CD14-positive monocyte (primary cell): ENCODE measurements at regions not wholly inside any gene's neighbourhood (a gene's known extent, or its start where the extent isn't known, plus 50 kb on each side); places are given as distances from the start of the nearest gene placed in this dataset.

ENCODE experiments used
- DNase-seq, 3 donors: peaks; one replicate each; pipeline ENCODE4 v3.0.0-alpha.2; 2011 to 2022
- H2AFZ ChIP-seq: 2 replicates; pipeline ENCODE4 v1.6.0; 2012; ENCODE audit warnings: mild to moderate bottlenecking, low read depth, low read length, inconsistent platforms; ENCODE audit not compliant: insufficient read depth, poor library complexity, severe bottlenecking
- H3K27ac ChIP-seq, 2 donors: 1 replicate in 1 of 2; 2 replicates in 1 of 2; pipeline ENCODE4 v1.5.1; 2012 to 2013; ENCODE audit warnings: low read length in 2 of 2, control low read depth in 1 of 2, inconsistent platforms in 1 of 2, low read depth in 1 of 2, mild to moderate bottlenecking in 1 of 2
- H3K27me3 ChIP-seq, 2 donors: one replicate each; pipeline versions ENCODE4 v1.6.0 to v1.6.1; 2011 to 2013; ENCODE audit warnings: low read length in 2 of 2; ENCODE audit not compliant: control insufficient read depth in 2 of 2, insufficient read depth in 2 of 2
- H3K36me3 ChIP-seq, 2 donors: replicated peaks in 1 of 2; 1 replicate in 1 of 2; 2 replicates in 1 of 2; pipeline versions ENCODE4 v1.5.1 to v1.6.1; 2012 to 2013; ENCODE audit warnings: low read length in 2 of 2, control low read depth in 1 of 2, inconsistent platforms in 1 of 2, mild to moderate bottlenecking in 1 of 2; ENCODE audit not compliant: insufficient read depth in 2 of 2, control insufficient read depth in 1 of 2
- H3K4me1 ChIP-seq, 2 donors: 1 replicate in 1 of 2; 2 replicates in 1 of 2; pipeline versions ENCODE4 v1.5.1 to v1.6.1; 2012 to 2013; ENCODE audit warnings: low read length in 2 of 2, control low read depth in 1 of 2, inconsistent platforms in 1 of 2, mild to moderate bottlenecking in 1 of 2, moderate library complexity in 1 of 2; ENCODE audit not compliant: insufficient read depth in 2 of 2, control insufficient read depth in 1 of 2
- H3K4me2 ChIP-seq: replicated peaks from 2 replicates; pipeline ENCODE3; 2012; ENCODE audit warnings: low read length, moderate library complexity, mild to moderate bottlenecking; ENCODE audit not compliant: poor library complexity, severe bottlenecking; ENCODE audit errors: extremely low read depth
- H3K4me3 ChIP-seq, 3 experiments: fragments of 200-600 bp in 1 of 3; sonication (generic) in 1 of 3; replicated peaks in 1 of 3; 1 replicate in 2 of 3; 2 replicates in 1 of 3; pipeline ENCODE4 v1.5.1; 2011 to 2013; ENCODE audit warnings: low read length in 3 of 3, mild to moderate bottlenecking in 3 of 3, control low read depth in 2 of 3, low read depth in 2 of 3, inconsistent platforms in 1 of 3, moderate library complexity in 1 of 3
- H3K79me2 ChIP-seq: 2 replicates; pipeline ENCODE4 v1.6.0; 2012; ENCODE audit warnings: mild to moderate bottlenecking, control low read depth, inconsistent platforms, low read length, moderate library complexity; ENCODE audit not compliant: insufficient read depth
- H3K9ac ChIP-seq: 2 replicates; pipeline ENCODE4 v1.6.0; 2017; ENCODE audit warnings: low read length, mild to moderate bottlenecking; ENCODE audit not compliant: insufficient read depth, poor library complexity, severe bottlenecking
- H3K9me3 ChIP-seq, 2 donors: replicated peaks in 1 of 2; 1 replicate in 1 of 2; 2 replicates in 1 of 2; pipeline versions ENCODE4 v1.5.1 to v1.6.1; 2012 to 2013; ENCODE audit warnings: low read length in 2 of 2, control low read depth in 1 of 2; ENCODE audit not compliant: control insufficient read depth in 1 of 2, insufficient read depth in 1 of 2
- H4K20me1 ChIP-seq: 2 replicates; pipeline ENCODE4 v1.6.0; 2012; ENCODE audit warnings: mild to moderate bottlenecking, low read length, control low read depth, moderate library complexity; ENCODE audit not compliant: insufficient read depth
- H3K27ac Mint-ChIP-seq, 7 donors: one replicate each; pipeline ENCODE4 v1.8.0; 2020; ENCODE audit warnings: mild to moderate bottlenecking in 7 of 7, mixed read lengths in 7 of 7, moderate library complexity in 6 of 7, inconsistent platforms in 2 of 7
- H3K27me3 Mint-ChIP-seq, 3 donors: one replicate each; pipeline ENCODE4 v1.8.0; 2021 to 2022; ENCODE audit warnings: low read depth in 3 of 3, mild to moderate bottlenecking in 3 of 3, mixed read lengths in 3 of 3, moderate library complexity in 3 of 3, inconsistent platforms in 1 of 3
- H3K36me3 Mint-ChIP-seq, 2 donors: one replicate each; pipeline ENCODE4 v1.8.0; 2020; ENCODE audit warnings: mixed read lengths in 2 of 2, inconsistent platforms in 1 of 2, mild to moderate bottlenecking in 1 of 2
- H3K4me1 Mint-ChIP-seq: one replicate; pipeline ENCODE4 v1.8.0; 2020; ENCODE audit warnings: mild to moderate bottlenecking, mixed read lengths
- H3K4me3 Mint-ChIP-seq, 2 donors: one replicate each; pipeline ENCODE4 v1.8.0; 2020; ENCODE audit warnings: mild to moderate bottlenecking in 2 of 2, mixed read lengths in 2 of 2, moderate library complexity in 1 of 2
- H3K9me3 Mint-ChIP-seq, 7 donors: one replicate each; pipeline ENCODE4 v1.8.0; 2020 to 2022; ENCODE audit warnings: mixed read lengths in 7 of 7, mild to moderate bottlenecking in 6 of 7, moderate library complexity in 6 of 7, inconsistent platforms in 2 of 7
- CTCF ChIP-seq: fragments of 200-600 bp; IDR thresholded peaks from one replicate; pipeline ENCODE4 v1.8.0; 2022; ENCODE audit warnings: antibody characterized with exemption, mild to moderate bottlenecking
- WGBS: methylation state at CpG from one replicate; pipeline ENCODE4 v1.1.5; 2013; ENCODE audit warnings: missing lambda C conversion rate; ENCODE audit not compliant: insufficient coverage; 5-methylcytosine and 5-hydroxymethylcytosine counted together
- intact Hi-C, 2 donors: fragments of 100-400 bp; cut with micrococcal nuclease; formaldehyde crosslinking; loops; one replicate each; pipeline versions ENCODE4 v1.15.0 to v1.15.1; 2023

- H3K9me3 ChIP-seq = peaks cover 0 to 5% of the 10 kb centered on the region in 2 donors
- Mint-ChIP-seq H3K36me3 (no peaks in the 10 kb centered on the region), H3K27ac (no peak overlapping the region), H3K4me1 (no peaks in the 10 kb centered on the region), H3K27me3 (no peaks in the 10 kb centered on the region), H3K4me3 (no peak overlapping the region), H3K9me3 (peaks cover 0 to 12% (median 4%) of the 10 kb centered on the region in 7 donors)
- TF ChIP-seq CTCF = no peak
- no peak overlapping the region for H3K4me2 ChIP-seq
- H3K27ac ChIP-seq = no peak overlapping the region
- no peak overlapping the region for H3K4me3 ChIP-seq
- no peaks in the 10 kb centered on the region for H3K36me3 ChIP-seq
- no peak overlapping the region for H3K9ac ChIP-seq
- no peaks in the 10 kb centered on the region for H3K4me1 ChIP-seq
- no peak overlapping the region for H2AFZ ChIP-seq
- no peaks in the 10 kb centered on the region for H3K27me3 ChIP-seq
- no peaks in the 10 kb centered on the region for H3K79me2 ChIP-seq
- intact Hi-C loops = no loop called here
- no peak for DNase-seq
- H4K20me1 ChIP-seq = no peaks in the 10 kb centered on the region
Observed at GRCh38 chr13:97702614-97703013, 250.9 kb upstream of the IPO5 start.

GRCh38 chr13:97710797-97711196 lies 242.7 kb upstream of the IPO5 start:
- no peak for DNase-seq
- H3K27me3 ChIP-seq = no peaks in the 10 kb centered on the region
- no peaks in the 10 kb centered on the region for H3K9me3 ChIP-seq
- no peaks in the 10 kb centered on the region for H3K36me3 ChIP-seq
- H3K4me1 ChIP-seq = no peaks in the 10 kb centered on the region
- no peak overlapping the region for H3K27ac Mint-ChIP-seq
- WGBS = 43% methylated on average over 1 of the region's 1 CpG
- no peak for TF ChIP-seq CTCF
- no peak overlapping the region for H3K4me2 ChIP-seq
- H3K9me3 Mint-ChIP-seq = peaks cover 0 to 6% (median 3%) of the 10 kb centered on the region in 7 donors
- H3K4me3 Mint-ChIP-seq = no peak overlapping the region
- H3K4me3 ChIP-seq = no peak overlapping the region
- intact Hi-C loops = no loop called here
- H3K4me1 Mint-ChIP-seq = no peaks in the 10 kb centered on the region
- H2AFZ ChIP-seq = no peak overlapping the region
- H4K20me1 ChIP-seq = no peaks in the 10 kb centered on the region
- no peaks in the 10 kb centered on the region for H3K79me2 ChIP-seq
- H3K27ac ChIP-seq = no peak overlapping the region
- H3K27me3 Mint-ChIP-seq = no peaks in the 10 kb centered on the region
- no peak overlapping the region for H3K9ac ChIP-seq
- H3K36me3 Mint-ChIP-seq = no peaks in the 10 kb centered on the region
